ENCODE measurements at regions not wholly inside any gene's neighbourhood (a gene's known extent, or its start where the extent isn't known, plus 50 kb on each side); places are given as distances from the start of the nearest gene placed in this dataset.

- TF ChIP-seq ZNF384 (IDR thresholded peaks at IDR 0.05): no peak
- TF ChIP-seq LEF1 (IDR thresholded peaks at IDR 0.05; ENCODE audit: borderline replicate concordance): no peak
- no peak for TF ChIP-seq FOXK2 (IDR thresholded peaks at IDR 0.05)
- TF ChIP-seq, protein P1, sequence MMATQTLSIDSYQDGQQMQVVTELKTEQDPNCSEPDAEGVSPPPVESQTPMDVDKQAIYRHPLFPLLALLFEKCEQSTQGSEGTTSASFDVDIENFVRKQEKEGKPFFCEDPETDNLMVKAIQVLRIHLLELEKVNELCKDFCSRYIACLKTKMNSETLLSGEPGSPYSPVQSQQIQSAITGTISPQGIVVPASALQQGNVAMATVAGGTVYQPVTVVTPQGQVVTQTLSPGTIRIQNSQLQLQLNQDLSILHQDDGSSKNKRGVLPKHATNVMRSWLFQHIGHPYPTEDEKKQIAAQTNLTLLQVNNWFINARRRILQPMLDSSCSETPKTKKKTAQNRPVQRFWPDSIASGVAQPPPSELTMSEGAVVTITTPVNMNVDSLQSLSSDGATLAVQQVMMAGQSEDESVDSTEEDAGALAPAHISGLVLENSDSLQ (IDR thresholded peaks at IDR 0.05): no peak
- no peak for TF ChIP-seq FOXA1 (IDR thresholded peaks at IDR 0.05)
Measured at GRCh38 chr10:23696476-23696875, 257.6 kb downstream of the OTUD1 start.

Data from HEK293T (cell line).